ENCODE measurements at regions not wholly inside any gene's neighbourhood (a gene's known extent, or its start where the extent isn't known, plus 50 kb on each side); places are given as distances from the start of the nearest gene placed in this dataset.

DNA sequence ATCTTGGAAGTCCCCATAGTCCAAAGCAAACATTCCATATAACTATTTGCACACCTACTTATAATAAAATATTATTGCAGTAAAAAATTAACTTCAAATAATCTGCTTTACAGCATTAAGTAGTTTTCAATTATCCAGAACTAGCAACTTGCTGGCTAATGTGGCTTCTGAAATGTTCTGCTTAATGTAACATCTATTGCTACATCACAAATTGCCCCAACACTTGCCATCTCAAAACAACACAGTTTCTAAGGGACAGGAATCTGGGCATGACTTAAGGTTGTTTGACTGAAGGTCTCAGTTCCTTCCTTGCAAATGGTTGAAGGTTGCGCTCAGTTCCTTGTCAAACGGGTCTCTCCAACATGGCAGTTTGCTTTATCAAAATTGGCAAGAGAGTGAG is 378.5 kb upstream of the SEMA3C start:
- TF ChIP-seq, protein P1, sequence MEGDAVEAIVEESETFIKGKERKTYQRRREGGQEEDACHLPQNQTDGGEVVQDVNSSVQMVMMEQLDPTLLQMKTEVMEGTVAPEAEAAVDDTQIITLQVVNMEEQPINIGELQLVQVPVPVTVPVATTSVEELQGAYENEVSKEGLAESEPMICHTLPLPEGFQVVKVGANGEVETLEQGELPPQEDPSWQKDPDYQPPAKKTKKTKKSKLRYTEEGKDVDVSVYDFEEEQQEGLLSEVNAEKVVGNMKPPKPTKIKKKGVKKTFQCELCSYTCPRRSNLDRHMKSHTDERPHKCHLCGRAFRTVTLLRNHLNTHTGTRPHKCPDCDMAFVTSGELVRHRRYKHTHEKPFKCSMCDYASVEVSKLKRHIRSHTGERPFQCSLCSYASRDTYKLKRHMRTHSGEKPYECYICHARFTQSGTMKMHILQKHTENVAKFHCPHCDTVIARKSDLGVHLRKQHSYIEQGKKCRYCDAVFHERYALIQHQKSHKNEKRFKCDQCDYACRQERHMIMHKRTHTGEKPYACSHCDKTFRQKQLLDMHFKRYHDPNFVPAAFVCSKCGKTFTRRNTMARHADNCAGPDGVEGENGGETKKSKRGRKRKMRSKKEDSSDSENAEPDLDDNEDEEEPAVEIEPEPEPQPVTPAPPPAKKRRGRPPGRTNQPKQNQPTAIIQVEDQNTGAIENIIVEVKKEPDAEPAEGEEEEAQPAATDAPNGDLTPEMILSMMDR (IDR thresholded peaks at IDR 0.05), result no peak
- TF ChIP-seq JUN (CRISPR knock-in tag; IDR thresholded peaks at IDR 0.05) (no peak), NFYB (CRISPR knock-in tag; conservative IDR thresholded peaks at IDR 0.05; ENCODE audit: low read depth) (no peak), TEAD1 (CRISPR knock-in tag; IDR thresholded peaks at IDR 0.05) (no peak), SMAD3 (CRISPR knock-in tag; IDR thresholded peaks at IDR 0.05; ENCODE audit: borderline replicate concordance) (no peak), HMGXB4 (CRISPR knock-in tag; IDR thresholded peaks at IDR 0.05) (no peak), ZNF317 (CRISPR knock-in tag; IDR thresholded peaks at IDR 0.05; ENCODE audit: borderline replicate concordance, low read depth) (no peak), ESRRA (CRISPR knock-in tag; IDR thresholded peaks at IDR 0.05; ENCODE audit: borderline replicate concordance) (no peak)
